ENCODE measurements at regions not wholly inside any gene's neighbourhood (a gene's known extent, or its start where the extent isn't known, plus 50 kb on each side); places are given as distances from the start of the nearest gene placed in this dataset.

DNA sequence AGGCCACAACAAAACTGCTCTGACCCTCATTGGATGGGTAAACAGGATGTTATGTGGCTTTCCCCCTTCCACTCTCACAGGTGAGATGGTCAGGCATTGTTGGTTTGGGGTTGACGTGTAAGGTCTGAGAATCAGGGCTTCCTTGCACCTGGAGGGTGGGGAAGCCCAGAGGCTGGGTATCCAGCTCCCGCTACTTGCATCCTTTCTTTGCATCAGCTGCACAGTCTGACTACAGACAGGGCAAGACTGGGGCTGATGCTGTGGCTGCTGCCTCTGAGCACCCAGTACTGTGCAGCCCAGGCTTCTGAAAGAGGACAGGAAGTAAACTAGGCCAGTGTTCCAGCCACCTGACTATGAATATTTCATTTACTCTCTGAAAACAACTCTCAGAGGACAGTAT is 58.0 kb upstream of the ATP2B2 start:
- Histone ChIP-seq H3K36me3 (ENCODE audit: control insufficient read depth, insufficient read depth, low read length) (no peaks in the 10 kb centered on the region), H3K4me3 (ENCODE audit: low read depth in 2 of 2, low read length in 2 of 2) (no peak overlapping the region), H3K4me1 (ENCODE audit: control insufficient read depth, insufficient read depth, low read length) (no peaks in the 10 kb centered on the region), H3K27me3 (ENCODE audit: control insufficient read depth, insufficient read depth, low read length) (peaks cover 4% of the 10 kb centered on the region), H3K27ac (ENCODE audit: low read length) (no peak overlapping the region), H3K9me3 (ENCODE audit: control insufficient read depth, insufficient read depth, low read depth, low read length) (no peaks in the 10 kb centered on the region)
- ATAC-seq (no peak), DNase-seq (ENCODE audit: low read depth, low spot score) (no peak)
- in situ Hi-C loops (cut with HindIII; ENCODE audit: low pct_unique_long_range_greater_than_20kb, low sequenced_read_pairs) (no loop called here), intact Hi-C loops (cut with micrococcal nuclease; ENCODE audit: unreplicated experiment) (no loop called here)
- BruUV-seq (replicated peaks) = no TSS peak
- POLR2A ChIA-PET = no interaction called here
- TF ChIP-seq, protein P1, sequence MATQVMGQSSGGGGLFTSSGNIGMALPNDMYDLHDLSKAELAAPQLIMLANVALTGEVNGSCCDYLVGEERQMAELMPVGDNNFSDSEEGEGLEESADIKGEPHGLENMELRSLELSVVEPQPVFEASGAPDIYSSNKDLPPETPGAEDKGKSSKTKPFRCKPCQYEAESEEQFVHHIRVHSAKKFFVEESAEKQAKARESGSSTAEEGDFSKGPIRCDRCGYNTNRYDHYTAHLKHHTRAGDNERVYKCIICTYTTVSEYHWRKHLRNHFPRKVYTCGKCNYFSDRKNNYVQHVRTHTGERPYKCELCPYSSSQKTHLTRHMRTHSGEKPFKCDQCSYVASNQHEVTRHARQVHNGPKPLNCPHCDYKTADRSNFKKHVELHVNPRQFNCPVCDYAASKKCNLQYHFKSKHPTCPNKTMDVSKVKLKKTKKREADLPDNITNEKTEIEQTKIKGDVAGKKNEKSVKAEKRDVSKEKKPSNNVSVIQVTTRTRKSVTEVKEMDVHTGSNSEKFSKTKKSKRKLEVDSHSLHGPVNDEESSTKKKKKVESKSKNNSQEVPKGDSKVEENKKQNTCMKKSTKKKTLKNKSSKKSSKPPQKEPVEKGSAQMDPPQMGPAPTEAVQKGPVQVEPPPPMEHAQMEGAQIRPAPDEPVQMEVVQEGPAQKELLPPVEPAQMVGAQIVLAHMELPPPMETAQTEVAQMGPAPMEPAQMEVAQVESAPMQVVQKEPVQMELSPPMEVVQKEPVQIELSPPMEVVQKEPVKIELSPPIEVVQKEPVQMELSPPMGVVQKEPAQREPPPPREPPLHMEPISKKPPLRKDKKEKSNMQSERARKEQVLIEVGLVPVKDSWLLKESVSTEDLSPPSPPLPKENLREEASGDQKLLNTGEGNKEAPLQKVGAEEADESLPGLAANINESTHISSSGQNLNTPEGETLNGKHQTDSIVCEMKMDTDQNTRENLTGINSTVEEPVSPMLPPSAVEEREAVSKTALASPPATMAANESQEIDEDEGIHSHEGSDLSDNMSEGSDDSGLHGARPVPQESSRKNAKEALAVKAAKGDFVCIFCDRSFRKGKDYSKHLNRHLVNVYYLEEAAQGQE (IDR thresholded peaks at IDR 0.05; ENCODE audit: insufficient read depth in 1 of 2, low read depth in 2 of 2, low read length in 1 of 2) = no peak
- TF ChIP-seq POLR2AphosphoS5 (IDR thresholded peaks at IDR 0.05; ENCODE audit: low read depth, low read length) = no peak
- TF ChIP-seq SIN3A (IDR thresholded peaks at IDR 0.05; ENCODE audit: borderline replicate concordance, insufficient read depth, low read depth, low read length) = no peak
- TF ChIP-seq TCF7L2 (IDR thresholded peaks at IDR 0.05; ENCODE audit: low read depth, low read length) = no peak
- TF ChIP-seq, protein P2, sequence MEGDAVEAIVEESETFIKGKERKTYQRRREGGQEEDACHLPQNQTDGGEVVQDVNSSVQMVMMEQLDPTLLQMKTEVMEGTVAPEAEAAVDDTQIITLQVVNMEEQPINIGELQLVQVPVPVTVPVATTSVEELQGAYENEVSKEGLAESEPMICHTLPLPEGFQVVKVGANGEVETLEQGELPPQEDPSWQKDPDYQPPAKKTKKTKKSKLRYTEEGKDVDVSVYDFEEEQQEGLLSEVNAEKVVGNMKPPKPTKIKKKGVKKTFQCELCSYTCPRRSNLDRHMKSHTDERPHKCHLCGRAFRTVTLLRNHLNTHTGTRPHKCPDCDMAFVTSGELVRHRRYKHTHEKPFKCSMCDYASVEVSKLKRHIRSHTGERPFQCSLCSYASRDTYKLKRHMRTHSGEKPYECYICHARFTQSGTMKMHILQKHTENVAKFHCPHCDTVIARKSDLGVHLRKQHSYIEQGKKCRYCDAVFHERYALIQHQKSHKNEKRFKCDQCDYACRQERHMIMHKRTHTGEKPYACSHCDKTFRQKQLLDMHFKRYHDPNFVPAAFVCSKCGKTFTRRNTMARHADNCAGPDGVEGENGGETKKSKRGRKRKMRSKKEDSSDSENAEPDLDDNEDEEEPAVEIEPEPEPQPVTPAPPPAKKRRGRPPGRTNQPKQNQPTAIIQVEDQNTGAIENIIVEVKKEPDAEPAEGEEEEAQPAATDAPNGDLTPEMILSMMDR (IDR thresholded peaks at IDR 0.05) = no peak
- CTCF ChIA-PET = no interaction called here

DNA sequence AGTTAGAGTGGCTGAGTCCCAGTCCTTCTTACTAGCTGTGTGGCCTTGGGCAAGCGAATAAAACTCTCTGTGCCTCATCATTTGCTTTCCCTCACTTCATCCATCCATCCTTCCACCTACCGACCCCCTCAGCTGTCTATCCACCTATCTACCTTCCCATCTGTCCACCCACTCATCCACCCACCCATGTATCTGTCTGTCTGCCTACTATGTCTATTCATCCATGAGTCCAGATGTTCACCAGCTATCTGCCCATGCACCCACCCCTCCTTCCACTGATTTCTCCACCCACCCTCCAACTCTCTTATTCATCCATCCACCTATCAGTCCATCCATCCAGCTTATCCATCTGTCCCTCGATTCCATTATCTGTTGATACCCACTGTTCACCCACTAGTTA is 60.4 kb upstream of the ATP2B2 start:
- no peak for TF ChIP-seq SIN3A (IDR thresholded peaks at IDR 0.05; ENCODE audit: borderline replicate concordance, insufficient read depth, low read depth, low read length)
- TF ChIP-seq, protein P1 (IDR thresholded peaks at IDR 0.05; ENCODE audit: insufficient read depth in 1 of 2, low read depth in 2 of 2, low read length in 1 of 2) = no peak
- no peak for TF ChIP-seq POLR2AphosphoS5 (IDR thresholded peaks at IDR 0.05; ENCODE audit: low read depth, low read length)
- TF ChIP-seq, protein P2 (IDR thresholded peaks at IDR 0.05) = no peak
- no peak for TF ChIP-seq TCF7L2 (IDR thresholded peaks at IDR 0.05; ENCODE audit: low read depth, low read length)
- CTCF ChIA-PET = interaction anchor here (0.6 kb wide), 1 partner anchor 139 kb away, joined by 4 read pairs; no protein-coding TSS in a partner anchor
- no peak for DNase-seq (ENCODE audit: low read depth, low spot score)
- POLR2A ChIA-PET = no interaction called here
- Histone ChIP-seq H3K27me3 (ENCODE audit: control insufficient read depth, insufficient read depth, low read length) (peaks cover 4% of the 10 kb centered on the region), H3K4me3 (ENCODE audit: low read depth in 2 of 2, low read length in 2 of 2) (no peak overlapping the region), H3K9me3 (ENCODE audit: control insufficient read depth, insufficient read depth, low read depth, low read length) (no peaks in the 10 kb centered on the region), H3K36me3 (ENCODE audit: control insufficient read depth, insufficient read depth, low read length) (no peaks in the 10 kb centered on the region), H3K27ac (ENCODE audit: low read length) (no peak overlapping the region), H3K4me1 (ENCODE audit: control insufficient read depth, insufficient read depth, low read length) (no peaks in the 10 kb centered on the region)
- intact Hi-C loops (cut with micrococcal nuclease; ENCODE audit: unreplicated experiment) = no loop called here
- BruUV-seq (replicated peaks) = no TSS peak
- in situ Hi-C loops (cut with HindIII; ENCODE audit: low pct_unique_long_range_greater_than_20kb, low sequenced_read_pairs) = no loop called here
- no peak for ATAC-seq
